CD4-positive, alpha-beta T cell (primary cell): ENCODE measurements at regions not wholly inside any gene's neighbourhood (a gene's known extent, or its start where the extent isn't known, plus 50 kb on each side); places are given as distances from the start of the nearest gene placed in this dataset.

Experiments used
- ATAC-seq: fragments of 200-7000 bp; cut with Tn5 transposase; one replicate; pipeline ENCODE4 v1.10.0; 2022; ENCODE audit warnings: mild to moderate bottlenecking; ENCODE audit not compliant: poor library complexity
- CTCF ChIA-PET: fragments of 350-600 bp; sonication (Branson Sonifier 250); formaldehyde crosslinking; loops from one replicate; lab custom pipeline; 2021; ENCODE audit warnings: antibody characterized with exemption, inconsistent platforms; lab: Charles Lee
- POLR2A ChIA-PET: fragments of 350-600 bp; sonication (Branson Sonifier 250); formaldehyde crosslinking; loops from one replicate; lab custom pipeline; 2021; ENCODE audit warnings: antibody characterized with exemption, inconsistent platforms; lab: Charles Lee
- DNase-seq, 14 experiments: peaks; one replicate each; pipeline ENCODE4 v3.0.0-alpha.2; 2013 to 2020; ENCODE audit warnings: mixed read lengths in 2 of 14
- H3K27ac ChIP-seq, 2 donors: one replicate each; pipeline versions ENCODE4 v1.5.1 to v1.7.0; 2013; ENCODE audit warnings: low read length in 2 of 2, low read depth in 1 of 2, mild to moderate bottlenecking in 1 of 2
- H3K27me3 ChIP-seq, 2 experiments: 1 replicate in 1 of 2; 2 replicates in 1 of 2; pipeline versions ENCODE4 v1.6.1 to v1.7.0; 2013; ENCODE audit warnings: low read length in 2 of 2, control low read depth in 1 of 2, mild to moderate bottlenecking in 1 of 2, moderate library complexity in 1 of 2; ENCODE audit not compliant: insufficient read depth in 2 of 2, control insufficient read depth in 1 of 2
- H3K36me3 ChIP-seq: one replicate; pipeline ENCODE4 v1.6.1; 2013; ENCODE audit warnings: low read length, control low read depth; ENCODE audit not compliant: insufficient read depth
- H3K4me1 ChIP-seq: one replicate; pipeline ENCODE4 v1.6.1; 2013; ENCODE audit warnings: low read length, control low read depth; ENCODE audit not compliant: insufficient read depth
- H3K4me3 ChIP-seq: one replicate; pipeline ENCODE4 v1.5.1; 2013; ENCODE audit warnings: mild to moderate bottlenecking, low read length, moderate library complexity
- H3K9me3 ChIP-seq, 2 experiments: 1 replicate in 1 of 2; 2 replicates in 1 of 2; pipeline versions ENCODE4 v1.6.1 to v1.7.0; 2013; ENCODE audit warnings: low read length in 2 of 2, mild to moderate bottlenecking in 2 of 2, control low read depth in 1 of 2, moderate library complexity in 1 of 2; ENCODE audit not compliant: control insufficient read depth in 1 of 2, insufficient read depth in 1 of 2
- H3K27ac Mint-ChIP-seq: one replicate; pipeline ENCODE4 v1.8.0; 2020; ENCODE audit warnings: mixed read lengths
- H3K27me3 Mint-ChIP-seq: one replicate; pipeline ENCODE4 v1.8.0; 2021; ENCODE audit warnings: mixed read lengths
- H3K36me3 Mint-ChIP-seq: one replicate; pipeline ENCODE4 v1.8.0; 2021; ENCODE audit warnings: low read depth, mixed read lengths
- H3K4me1 Mint-ChIP-seq: one replicate; pipeline ENCODE4 v1.8.0; 2021; ENCODE audit warnings: low read depth, mixed read lengths
- H3K4me3 Mint-ChIP-seq: one replicate; pipeline ENCODE4 v1.8.0; 2020; ENCODE audit warnings: mild to moderate bottlenecking, mixed read lengths
- H3K9me3 Mint-ChIP-seq: one replicate; pipeline ENCODE4 v1.8.0; 2020; ENCODE audit warnings: mixed read lengths
- intact Hi-C, 2 experiments: fragments of 100-400 bp; cut with DNase I in 1 of 2; cut with micrococcal nuclease in 1 of 2; formaldehyde crosslinking; loops; one replicate each; pipeline versions ENCODE4 v1.15.1 to v1.9.0; 2023 to 2025; cut with DNase I, micrococcal nuclease
- TF ChIP-seq, protein P1 (sequence below): fragments of 200-600 bp; IDR thresholded peaks from one replicate; pipeline ENCODE4 v1.8.0; 2022; ENCODE audit warnings: antibody characterized with exemption, mild to moderate bottlenecking

DNA sequence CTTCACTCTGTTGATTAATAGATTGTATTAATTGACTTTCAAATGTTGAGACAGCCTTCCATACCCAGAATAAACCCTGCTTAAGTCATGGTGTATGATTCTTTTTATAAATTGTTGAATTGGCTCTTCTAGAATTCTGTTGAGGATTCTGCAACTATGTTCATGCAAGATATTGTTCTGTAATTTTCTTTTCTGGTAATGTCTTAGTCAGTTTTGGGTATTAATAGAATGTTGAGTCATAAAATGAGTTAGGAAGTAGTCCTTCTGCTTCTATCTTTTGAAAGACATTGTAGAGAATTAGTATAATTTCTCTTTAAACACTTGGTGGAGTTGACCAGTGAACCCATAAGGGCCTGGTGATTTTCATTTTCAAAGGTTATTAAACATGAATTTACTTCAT lies 958.9 kb downstream of the LRFN5 start:
- ATAC-seq, result no peak

GRCh38 chr14:42563313-42563712 lies 956.6 kb downstream of the LRFN5 start:
- ATAC-seq, result no peak
- H3K4me3 ChIP-seq, result no peak overlapping the region
- Mint-ChIP-seq H3K4me3 (no peak overlapping the region), H3K27ac (no peak overlapping the region), H3K9me3 (peaks cover 9% of the 10 kb centered on the region), H3K27me3 (no peaks in the 10 kb centered on the region), H3K36me3 (no peaks in the 10 kb centered on the region), H3K4me1 (no peaks in the 10 kb centered on the region)
- H3K27ac ChIP-seq, result no peak overlapping the region
- no peaks in the 10 kb centered on the region for H3K27me3 ChIP-seq
- TF ChIP-seq, protein P1, sequence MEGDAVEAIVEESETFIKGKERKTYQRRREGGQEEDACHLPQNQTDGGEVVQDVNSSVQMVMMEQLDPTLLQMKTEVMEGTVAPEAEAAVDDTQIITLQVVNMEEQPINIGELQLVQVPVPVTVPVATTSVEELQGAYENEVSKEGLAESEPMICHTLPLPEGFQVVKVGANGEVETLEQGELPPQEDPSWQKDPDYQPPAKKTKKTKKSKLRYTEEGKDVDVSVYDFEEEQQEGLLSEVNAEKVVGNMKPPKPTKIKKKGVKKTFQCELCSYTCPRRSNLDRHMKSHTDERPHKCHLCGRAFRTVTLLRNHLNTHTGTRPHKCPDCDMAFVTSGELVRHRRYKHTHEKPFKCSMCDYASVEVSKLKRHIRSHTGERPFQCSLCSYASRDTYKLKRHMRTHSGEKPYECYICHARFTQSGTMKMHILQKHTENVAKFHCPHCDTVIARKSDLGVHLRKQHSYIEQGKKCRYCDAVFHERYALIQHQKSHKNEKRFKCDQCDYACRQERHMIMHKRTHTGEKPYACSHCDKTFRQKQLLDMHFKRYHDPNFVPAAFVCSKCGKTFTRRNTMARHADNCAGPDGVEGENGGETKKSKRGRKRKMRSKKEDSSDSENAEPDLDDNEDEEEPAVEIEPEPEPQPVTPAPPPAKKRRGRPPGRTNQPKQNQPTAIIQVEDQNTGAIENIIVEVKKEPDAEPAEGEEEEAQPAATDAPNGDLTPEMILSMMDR, result no peak
- no peak for DNase-seq
- POLR2A ChIA-PET, result no interaction called here
- H3K36me3 ChIP-seq, result no peaks in the 10 kb centered on the region
- CTCF ChIA-PET, result no interaction called here
- intact Hi-C loops, result no loop called here
- peaks cover 0 to 3% of the 10 kb centered on the region in 2 experiments for H3K9me3 ChIP-seq
- no peaks in the 10 kb centered on the region for H3K4me1 ChIP-seq

More for the DNA sequence above, 958.9 kb downstream of the LRFN5 start:
- Histone ChIP-seq H3K36me3 (no peaks in the 10 kb centered on the region), H3K9me3 (peaks cover 4 to 6% of the 10 kb centered on the region in 2 experiments), H3K4me1 (no peaks in the 10 kb centered on the region), H3K27ac (no peak overlapping the region), H3K4me3 (no peak overlapping the region), H3K27me3 (no peaks in the 10 kb centered on the region)
- intact Hi-C loops, result no loop called here
- no peaks in the 10 kb centered on the region for H3K27me3 Mint-ChIP-seq
- no peak for DNase-seq
- TF ChIP-seq, protein P1, result no peak
- no peaks in the 10 kb centered on the region for H3K36me3 Mint-ChIP-seq
- ChIA-PET POLR2A (no interaction called here), CTCF (no interaction called here)
- H3K4me1 Mint-ChIP-seq, result no peaks in the 10 kb centered on the region
- peaks cover 6% of the 10 kb centered on the region for H3K9me3 Mint-ChIP-seq
- no peak overlapping the region for H3K4me3 Mint-ChIP-seq
- no peak overlapping the region for H3K27ac Mint-ChIP-seq

DNA sequence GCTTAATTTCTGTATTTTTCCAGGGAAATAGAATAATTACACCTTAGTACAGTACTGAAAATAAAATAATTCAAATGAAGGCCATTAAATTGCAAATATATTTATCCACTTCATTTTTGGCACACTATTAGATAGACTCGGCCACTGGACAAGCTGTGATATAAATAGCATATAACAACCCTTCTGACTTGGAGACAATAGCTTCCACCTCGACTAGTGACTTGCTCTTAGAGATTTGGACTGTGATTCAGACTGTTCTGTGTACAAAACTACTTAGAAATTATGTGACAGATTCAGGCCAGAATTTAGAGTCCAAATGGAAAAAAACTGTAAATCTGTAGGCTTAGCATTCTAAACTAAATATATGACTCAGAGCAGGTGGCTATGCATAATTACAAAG lies 949.9 kb downstream of the LRFN5 start:
- POLR2A ChIA-PET, result no interaction called here
- ATAC-seq (no peak), DNase-seq (no peak)
- H3K4me1 Mint-ChIP-seq, result no peaks in the 10 kb centered on the region
- TF ChIP-seq, protein P1, result no peak
- Histone ChIP-seq H3K27ac (no peak overlapping the region), H3K4me3 (no peak overlapping the region), H3K9me3 (peaks cover 0 to 3% of the 10 kb centered on the region in 2 experiments), H3K4me1 (no peaks in the 10 kb centered on the region), H3K27me3 (no peaks in the 10 kb centered on the region), H3K36me3 (no peaks in the 10 kb centered on the region)
- H3K9me3 Mint-ChIP-seq, result peaks cover 15% of the 10 kb centered on the region
- H3K27me3 Mint-ChIP-seq, result no peaks in the 10 kb centered on the region
- intact Hi-C loops, result no loop called here
- no peak overlapping the region for H3K27ac Mint-ChIP-seq
- no peak overlapping the region for H3K4me3 Mint-ChIP-seq
- no peaks in the 10 kb centered on the region for H3K36me3 Mint-ChIP-seq
- CTCF ChIA-PET, result no interaction called here
